SK-MEL-5 (cell line): ENCODE measurements at regions not wholly inside any gene's neighbourhood (a gene's known extent, or its start where the extent isn't known, plus 50 kb on each side); places are given as distances from the start of the nearest gene placed in this dataset.

Source experiments
- DNase-seq: peaks from one replicate; pipeline ENCODE4 v3.0.0-alpha.2; 2016; ENCODE audit warnings: low read depth, low spot score
- in situ Hi-C: cut with HindIII; loops from 2 replicates; pipeline ENCODE4 v1.10.0; 2016; ENCODE audit warnings: low sequenced_read_pairs, high pct_unique_total_duplicates, low pct_unique_long_range_greater_than_20kb

GRCh38 chr12:107523775-107524535 lies 161.6 kb upstream of the PWP1 start:
- DNase-seq: no peak
- in situ Hi-C loops: loop anchor here (10.0 kb wide), 1 partner anchor 69 kb away; no protein-coding TSS in a partner anchor

DNA sequence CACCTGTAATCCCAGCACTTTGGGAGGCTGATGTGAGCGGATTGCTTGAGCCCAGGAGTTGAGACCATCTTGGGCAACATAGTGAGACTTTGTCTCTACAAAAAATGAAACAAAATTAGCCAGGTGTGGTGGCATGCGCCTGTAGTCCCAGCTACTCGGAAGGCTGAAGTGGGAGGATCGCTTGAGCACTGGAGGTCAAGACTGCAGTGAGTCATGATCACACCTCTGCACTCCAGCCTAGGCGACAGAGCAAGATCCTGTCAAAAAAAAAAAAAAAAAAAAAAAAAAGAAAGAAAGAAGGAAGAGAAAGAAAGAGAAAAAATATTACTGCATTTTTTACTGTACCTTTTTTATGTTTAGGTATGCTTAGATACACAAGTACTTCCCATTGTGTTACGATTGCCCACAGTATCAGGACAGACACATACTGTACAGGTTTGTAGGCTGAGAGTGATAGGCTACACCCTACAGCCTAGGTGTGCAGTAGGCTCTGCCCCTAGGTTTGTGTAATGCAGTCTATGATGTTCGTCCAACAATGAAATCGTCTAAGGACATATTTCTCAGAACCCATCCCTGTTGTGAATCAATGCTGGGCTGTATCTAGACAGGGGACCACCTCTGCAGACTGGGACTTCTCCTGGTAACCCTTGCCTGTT lies 160.4 kb upstream of the PWP1 start:
- in situ Hi-C loops: loop anchor here (10.0 kb wide), 1 partner anchor 70 kb away; no protein-coding TSS in a partner anchor
- DNase-seq: no peak

GRCh38 chr12:107525719-107526554 lies 159.7 kb upstream of the PWP1 start:
- in situ Hi-C loops: loop anchor here (10.0 kb wide), 1 partner anchor 71 kb away; no protein-coding TSS in a partner anchor
- DNase-seq: no peak

- in situ Hi-C loops: loop anchor here (10.0 kb wide), 1 partner anchor 72 kb away; no protein-coding TSS in a partner anchor
- no peak for DNase-seq
These were observed 158.9 kb upstream of the PWP1 start for GRCh38 chr12:107526555-107527180.

- in situ Hi-C loops: loop anchor here (10.0 kb wide), 1 partner anchor 74 kb away; no protein-coding TSS in a partner anchor
- DNase-seq: no peak
These were observed 156.8 kb upstream of the PWP1 start for GRCh38 chr12:107528731-107529365.

- DNase-seq: no peak
- in situ Hi-C loops: loop anchor here (10.0 kb wide), 1 partner anchor 75 kb away; no protein-coding TSS in a partner anchor
These were observed 155.6 kb upstream of the PWP1 start for GRCh38 chr12:107529991-107530390.

- no peak for DNase-seq
- in situ Hi-C loops: no loop called here
These were observed 154.9 kb upstream of the PWP1 start for GRCh38 chr12:107530701-107531100.

GRCh38 chr12:107533218-107533617 lies 152.4 kb upstream of the PWP1 start:
- no peak for DNase-seq
- in situ Hi-C loops: no loop called here

DNA sequence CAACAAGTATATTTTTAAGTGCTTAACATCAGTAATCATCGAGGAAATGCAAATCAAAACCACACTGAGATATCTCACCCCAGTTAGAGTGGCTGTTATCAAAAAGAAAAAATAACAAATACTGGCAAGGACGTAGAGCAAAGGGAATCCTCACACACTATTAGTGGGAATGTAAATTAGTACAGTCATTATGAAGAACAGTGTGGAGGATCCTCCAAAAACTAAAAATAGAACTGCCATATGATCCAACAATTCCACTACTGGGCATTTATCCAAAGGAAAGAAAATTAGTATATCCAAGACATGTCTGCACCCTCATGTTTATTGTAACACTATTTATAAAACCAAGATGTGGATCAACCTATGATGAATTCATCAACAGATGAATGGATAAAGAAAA lies 149.0 kb upstream of the PWP1 start:
- in situ Hi-C loops: no loop called here
- no peak for DNase-seq

- in situ Hi-C loops: no loop called here
- DNase-seq: no peak
These were observed 148.0 kb upstream of the PWP1 start for GRCh38 chr12:107537464-107538119.

DNA sequence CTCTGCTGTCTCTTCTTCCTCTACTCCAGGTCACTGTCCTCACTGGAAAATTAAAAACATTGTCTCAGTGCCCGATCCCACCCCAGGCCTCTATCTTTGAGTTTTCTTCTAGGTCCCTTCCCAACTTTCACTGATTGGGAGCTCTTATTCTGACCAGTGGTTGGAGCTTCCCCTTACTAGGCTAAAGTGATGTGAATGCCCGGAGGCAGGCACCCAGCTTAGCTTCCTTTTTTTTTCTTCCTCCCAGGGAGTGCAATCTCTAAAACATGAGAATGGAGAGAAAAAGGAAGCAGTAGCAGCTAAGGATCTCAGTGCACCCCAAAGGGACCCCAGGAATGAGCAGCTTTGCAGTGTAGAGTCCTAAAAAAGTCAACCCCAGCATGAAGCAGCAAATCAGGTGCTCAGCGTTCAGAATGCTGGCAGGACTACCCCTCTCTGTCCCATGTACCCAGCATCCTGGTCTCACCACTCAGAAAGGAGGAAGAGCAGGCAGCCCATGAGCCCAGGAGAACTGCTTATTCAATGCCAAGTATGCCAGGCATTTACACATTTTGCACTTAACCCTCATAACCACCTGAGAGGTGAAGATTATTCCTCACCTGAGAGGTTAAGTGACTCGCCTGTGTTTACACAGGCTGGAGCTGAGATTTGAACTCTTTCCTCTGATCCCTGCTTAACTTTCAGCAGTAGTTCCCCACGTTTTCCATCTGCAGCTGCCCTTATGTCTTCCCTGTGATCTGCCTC lies 146.2 kb upstream of the PWP1 start:
- in situ Hi-C loops: no loop called here
- DNase-seq: no peak

- in situ Hi-C loops: no loop called here
- no peak for DNase-seq
These were observed 144.4 kb upstream of the PWP1 start for GRCh38 chr12:107541001-107541705.

DNA sequence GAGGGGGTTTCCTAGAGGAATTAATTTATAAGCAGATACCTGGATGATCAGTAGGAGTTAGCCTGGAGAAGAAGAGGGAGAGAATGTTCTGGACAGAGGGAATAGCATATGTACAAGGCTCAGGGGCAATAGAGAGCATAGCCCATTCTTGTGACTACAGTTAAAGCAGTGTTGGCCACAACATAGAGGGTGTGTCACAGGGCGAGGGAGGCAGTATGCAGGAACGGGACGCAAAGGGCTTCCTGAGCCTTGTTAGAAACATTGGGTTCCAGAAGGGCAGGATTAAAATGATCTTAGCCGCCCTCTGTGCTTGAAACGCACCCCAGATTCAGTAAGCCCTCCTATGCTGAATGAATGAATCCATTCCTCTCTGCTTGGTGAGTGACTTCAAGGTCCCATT lies 142.2 kb upstream of the PWP1 start:
- DNase-seq: no peak
- in situ Hi-C loops: no loop called here

DNA sequence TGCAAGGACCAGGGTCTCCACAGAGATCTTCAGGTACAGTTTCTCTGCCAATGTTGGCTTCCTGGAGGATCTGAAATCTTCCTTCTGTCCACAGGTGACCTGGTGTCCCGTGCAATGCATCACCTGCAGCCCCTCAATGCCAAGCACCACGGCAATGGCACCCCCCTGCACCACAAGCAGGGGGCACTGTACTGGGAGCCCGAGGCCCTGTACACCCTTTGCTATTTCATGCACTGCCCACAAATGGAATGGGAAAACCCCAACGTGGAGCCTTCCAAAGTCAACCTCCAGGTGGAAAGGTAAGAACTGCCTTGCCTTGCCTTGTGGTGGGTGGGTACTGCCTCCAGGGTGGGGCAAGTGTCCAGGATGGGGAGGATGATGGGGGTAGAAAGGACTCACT lies 141.8 kb upstream of the PWP1 start:
- DNase-seq: no peak
- in situ Hi-C loops: no loop called here

DNA sequence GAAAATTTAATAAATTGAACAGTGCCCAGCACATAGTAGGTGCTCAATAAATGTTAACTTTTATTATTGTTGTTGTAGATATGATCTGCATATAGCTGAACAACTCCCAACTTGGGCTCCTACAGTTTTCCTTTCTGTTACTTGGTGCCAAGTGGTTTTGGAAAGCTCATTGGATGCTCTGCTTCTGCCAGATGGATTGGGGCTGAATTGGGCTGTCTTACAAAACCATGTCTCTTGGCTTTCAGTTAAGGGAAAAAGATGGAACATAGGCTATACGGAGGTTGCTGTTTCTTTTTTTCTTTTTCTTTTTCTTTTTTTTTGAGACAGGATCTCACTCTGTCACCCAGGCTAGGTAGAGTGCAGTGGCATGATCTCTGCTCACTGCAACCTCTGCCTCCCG lies 140.7 kb upstream of the PWP1 start:
- in situ Hi-C loops: no loop called here

More for the DNA sequence above, 140.7 kb upstream of the PWP1 start:
- DNase-seq: no peak
